AG09319 (cell line): ENCODE measurements at regions not wholly inside any gene's neighbourhood (a gene's known extent, or its start where the extent isn't known, plus 50 kb on each side); places are given as distances from the start of the nearest gene placed in this dataset.
"Not testable (repeated sequence)": the region's sequence is repeated elsewhere in the genome, so short reads cannot be mapped to it uniquely, and the experiment has no call there.

Source experiments
- DNase-seq: peaks from one replicate; pipeline ENCODE4 v3.0.0-alpha.2; 2010; ENCODE audit warnings: low read depth; ENCODE audit errors: extremely low read depth
- CTCF ChIP-seq: IDR thresholded peaks from 2 replicates; pipeline ENCODE4 v1.5.1; 2011; ENCODE audit warnings: low read depth, mild to moderate bottlenecking, inconsistent platforms, low read length, moderate library complexity

GRCh38 chr17:31738067-31738466, 121.0 kb downstream of the COPRS start:
- DNase-seq = no peak
- TF ChIP-seq CTCF = no peak

DNA sequence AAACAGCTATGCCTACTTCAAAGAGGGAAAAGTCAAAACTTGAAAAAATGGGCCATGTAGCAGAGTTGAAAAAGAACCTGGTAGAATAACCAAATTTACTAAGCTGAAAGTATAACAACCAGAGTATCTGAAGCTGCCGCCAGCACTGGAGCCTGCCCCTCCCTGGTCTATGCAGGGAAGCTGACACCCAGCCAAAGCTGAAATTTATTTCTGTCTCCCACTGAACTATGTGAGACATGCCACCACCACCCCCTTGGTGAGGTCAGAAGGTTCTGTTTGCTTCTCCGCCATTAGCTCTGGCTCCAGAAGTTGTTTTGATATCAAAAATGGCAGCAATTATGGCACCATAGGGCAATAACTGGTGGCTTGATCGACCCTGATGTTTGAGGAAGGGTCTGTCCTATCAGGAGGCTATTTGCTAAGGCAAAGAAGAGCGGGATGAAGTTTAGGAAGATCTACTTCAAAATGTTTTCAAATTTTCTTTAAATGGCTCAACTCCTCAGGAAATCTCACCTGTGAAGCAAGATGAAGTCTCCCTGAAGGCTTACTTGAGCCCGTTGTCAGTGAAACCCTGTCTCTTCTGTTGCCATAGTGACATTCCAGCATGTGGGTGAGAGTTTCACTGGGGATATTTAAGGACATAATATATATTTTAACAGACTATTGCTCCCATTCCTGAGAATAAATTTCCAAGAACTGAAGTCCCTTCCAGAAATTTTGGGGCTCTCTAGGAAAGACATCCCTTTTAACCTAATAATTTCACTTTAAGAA, 122.0 kb downstream of the COPRS start:
- no peak for DNase-seq
- no peak for TF ChIP-seq CTCF

DNA sequence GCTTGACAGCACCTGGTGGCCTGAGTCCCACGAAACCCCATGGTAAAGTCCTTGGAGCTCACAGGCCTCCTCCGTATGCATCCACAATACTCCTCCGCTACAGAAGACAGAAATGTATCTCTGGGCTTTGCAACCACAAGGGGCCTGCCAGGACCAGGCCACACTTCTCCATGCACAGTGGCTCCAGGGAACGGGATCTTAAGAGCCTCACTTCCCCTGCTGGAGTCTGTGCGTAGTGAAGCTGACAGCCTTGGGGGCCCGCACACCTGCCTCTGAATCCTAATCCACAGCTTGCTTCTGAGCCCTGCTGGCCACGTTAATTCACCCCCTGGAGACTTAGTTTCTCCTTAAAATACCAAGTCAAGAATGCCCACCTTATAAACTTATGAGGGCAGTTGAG, 125.7 kb downstream of the COPRS start:
- no peak for TF ChIP-seq CTCF
- no peak for DNase-seq

DNA sequence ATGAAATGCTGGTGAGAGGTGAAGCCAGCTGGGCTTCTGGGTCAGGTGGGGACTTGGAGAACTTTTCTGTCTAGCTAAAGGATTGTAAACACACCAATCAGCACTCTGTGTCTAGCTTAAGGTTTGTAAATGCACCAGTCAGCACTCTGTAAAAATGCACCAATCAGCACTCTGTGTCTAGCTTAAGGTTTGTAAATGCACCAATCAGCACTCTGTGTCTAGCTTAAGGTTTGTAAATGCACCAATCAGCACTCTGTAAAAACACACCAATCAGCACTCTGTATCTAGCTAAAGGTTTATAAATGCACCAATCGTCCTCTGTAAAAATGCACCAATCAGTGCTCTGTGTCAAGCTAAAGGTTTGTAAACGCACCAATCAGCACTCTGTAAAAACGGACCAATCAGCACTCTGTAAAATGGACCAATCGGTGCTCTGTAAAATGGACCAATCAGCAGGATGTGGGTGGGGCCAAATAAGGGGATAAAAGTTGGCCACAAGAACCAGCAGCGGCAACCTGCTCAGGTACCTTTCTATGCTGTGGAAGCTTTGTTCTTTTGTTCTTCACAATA, 127.4 kb downstream of the COPRS start:
- DNase-seq = not testable (repeated sequence)

- no peak for DNase-seq
Measured at GRCh38 chr17:31731118-31731517, 127.9 kb downstream of the COPRS start.

GRCh38 chr17:31726980-31727427, 132.0 kb downstream of the COPRS start:
- TF ChIP-seq CTCF = no peak
- no peak for DNase-seq

More at GRCh38 chr17:31731118-31731517, 127.9 kb downstream of the COPRS start:
- no peak for TF ChIP-seq CTCF

GRCh38 chr17:31724619-31725018, 134.4 kb downstream of the COPRS start:
- no peak for TF ChIP-seq CTCF
- no peak for DNase-seq
